Left lung (tissue), 4 donors: ENCODE measurements at regions not wholly inside any gene's neighbourhood (a gene's known extent, or its start where the extent isn't known, plus 50 kb on each side); places are given as distances from the start of the nearest gene placed in this dataset.

Experiments used
- ATAC-seq: fragments of 200-7000 bp; cut with Tn5 transposase; one replicate; pipeline ENCODE4 v1.9.1; 2020; ENCODE audit warnings: moderate library complexity
- DNase-seq, 4 donors: peaks; one replicate each; pipeline ENCODE4 v3.0.0-alpha.2; 2013 to 2020
- H3K27ac ChIP-seq, 2 donors: fragments of 200-600 bp; sonication (generic) in 1 of 2; one replicate each; pipeline versions ENCODE4 v1.5.0 to v1.8.0; 2020 to 2021
- H3K27me3 ChIP-seq, 2 donors: fragments of 200-600 bp; sonication (generic) in 1 of 2; one replicate each; pipeline versions ENCODE4 v1.5.0 to v1.8.0; 2020 to 2021
- H3K36me3 ChIP-seq, 2 donors: fragments of 200-600 bp; sonication (generic) in 1 of 2; one replicate each; pipeline versions ENCODE4 v1.5.0 to v1.8.0; 2020 to 2021
- H3K4me1 ChIP-seq, 2 donors: fragments of 200-600 bp; one replicate each; pipeline ENCODE4 v1.8.0; 2021
- H3K4me3 ChIP-seq, 2 donors: fragments of 200-600 bp; sonication (generic) in 1 of 2; one replicate each; pipeline versions ENCODE4 v1.5.0 to v1.8.0; 2020 to 2021; ENCODE audit warnings: mild to moderate bottlenecking in 1 of 2
- H3K9me3 ChIP-seq, 2 donors: fragments of 200-600 bp; sonication (generic) in 1 of 2; one replicate each; pipeline versions ENCODE4 v1.5.0 to v1.8.0; 2020 to 2021
- CTCF ChIP-seq, 2 donors: fragments of 200-600 bp; sonication (generic) in 1 of 2; IDR thresholded peaks; one replicate each; pipeline versions ENCODE4 v1.5.0 to v1.8.0; 2021; ENCODE audit warnings: antibody characterized with exemption in 2 of 2
- intact Hi-C, 2 donors: fragments of 100-400 bp; cut with DNase I; formaldehyde crosslinking; loops; one replicate each; pipeline versions ENCODE4 v1.11.2 to v1.14.2; 2022
- donor health status: DM: no; HTN: yes; CAD: no.
- donor health status: DM: no; HTN: no; CAD: no.

- ATAC-seq (no peak), DNase-seq (no peak)
- Histone ChIP-seq H3K27me3 (peaks cover 0 to 6% of the 10 kb centered on the region in 2 donors), H3K4me1 (no peaks in the 10 kb centered on the region), H3K27ac (no peak overlapping the region), H3K36me3 (no peaks in the 10 kb centered on the region), H3K9me3 (no peaks in the 10 kb centered on the region), H3K4me3 (no peak overlapping the region)
- TF ChIP-seq CTCF (IDR thresholded peaks at IDR 0.05) = no peak
- intact Hi-C loops = no loop called here
Measured at GRCh38 chr5:6837095-6837494, 123.9 kb downstream of the TENT4A start.

GRCh38 chr5:6837519-6838110 is 124.4 kb downstream of the TENT4A start:
- DNase-seq (no peak), ATAC-seq (no peak)
- Histone ChIP-seq H3K4me3 (no peak overlapping the region), H3K36me3 (no peaks in the 10 kb centered on the region), H3K9me3 (no peaks in the 10 kb centered on the region), H3K4me1 (no peaks in the 10 kb centered on the region), H3K27me3 (peaks cover 0 to 6% of the 10 kb centered on the region in 2 donors), H3K27ac (no peak overlapping the region)
- intact Hi-C loops = no loop called here
- peak; percentile 32 to 67 for TF ChIP-seq CTCF (IDR thresholded peaks at IDR 0.05)

GRCh38 chr5:6838736-6839135 is 125.5 kb downstream of the TENT4A start:
- no peak for DNase-seq
- TF ChIP-seq CTCF (IDR thresholded peaks at IDR 0.05) = no peak
- peaks cover 0 to 6% of the 10 kb centered on the region in 2 donors for H3K27me3 ChIP-seq
- H3K27ac ChIP-seq = no peak overlapping the region
- no peak overlapping the region for H3K4me3 ChIP-seq
- H3K36me3 ChIP-seq = no peaks in the 10 kb centered on the region
- no peak for ATAC-seq
- no peaks in the 10 kb centered on the region for H3K4me1 ChIP-seq
- intact Hi-C loops = no loop called here
- H3K9me3 ChIP-seq = no peaks in the 10 kb centered on the region

GRCh38 chr5:6840136-6840793 is 127.0 kb downstream of the TENT4A start:
- no peaks in the 10 kb centered on the region for H3K36me3 ChIP-seq
- H3K4me3 ChIP-seq = no peak overlapping the region
- H3K4me1 ChIP-seq = no peaks in the 10 kb centered on the region
- DNase-seq = no peak
- H3K9me3 ChIP-seq = no peaks in the 10 kb centered on the region
- no peak for ATAC-seq
- peaks cover 0 to 6% of the 10 kb centered on the region in 2 donors for H3K27me3 ChIP-seq
- H3K27ac ChIP-seq = no peak overlapping the region
- intact Hi-C loops = no loop called here
- TF ChIP-seq CTCF (IDR thresholded peaks at IDR 0.05) = no peak

- Histone ChIP-seq H3K27ac (no peak overlapping the region), H3K27me3 (peaks cover 0 to 6% of the 10 kb centered on the region in 2 donors), H3K36me3 (no peaks in the 10 kb centered on the region), H3K9me3 (no peaks in the 10 kb centered on the region), H3K4me3 (no peak overlapping the region), H3K4me1 (no peaks in the 10 kb centered on the region)
- ATAC-seq (no peak), DNase-seq (no peak)
- intact Hi-C loops = no loop called here
- no peak for TF ChIP-seq CTCF (IDR thresholded peaks at IDR 0.05)
Measured at GRCh38 chr5:6843335-6843734, 130.1 kb downstream of the TENT4A start.
